Prostate gland (tissue), 2 donors: ENCODE measurements at regions not wholly inside any gene's neighbourhood (a gene's known extent, or its start where the extent isn't known, plus 50 kb on each side); places are given as distances from the start of the nearest gene placed in this dataset.

Experiments used
- POLR2A ChIP-seq: fragments of 450-650 bp; IDR thresholded peaks from one replicate; pipeline ENCODE4 v1.6.1; 2016; ENCODE audit warnings: antibody characterized with exemption, mild to moderate bottlenecking
- POLR2AphosphoS5 ChIP-seq: sonication (generic); formaldehyde crosslinking; IDR thresholded peaks from one replicate; pipeline ENCODE4 v1.6.1; 2017; ENCODE audit warnings: antibody characterized with exemption
- TF ChIP-seq, protein P1 (sequence below), 4 experiments: fragments of 200-600 bp in 2 of 4; fragments of 450-650 bp in 2 of 4; sonication (generic) in 2 of 4; IDR thresholded peaks; 1 replicate in 3 of 4; 2 replicates in 1 of 4; pipeline ENCODE4 v1.5.1; 2016 to 2019; ENCODE audit warnings: antibody characterized with exemption in 4 of 4, mild to moderate bottlenecking in 2 of 4, moderate library complexity in 2 of 4

DNA sequence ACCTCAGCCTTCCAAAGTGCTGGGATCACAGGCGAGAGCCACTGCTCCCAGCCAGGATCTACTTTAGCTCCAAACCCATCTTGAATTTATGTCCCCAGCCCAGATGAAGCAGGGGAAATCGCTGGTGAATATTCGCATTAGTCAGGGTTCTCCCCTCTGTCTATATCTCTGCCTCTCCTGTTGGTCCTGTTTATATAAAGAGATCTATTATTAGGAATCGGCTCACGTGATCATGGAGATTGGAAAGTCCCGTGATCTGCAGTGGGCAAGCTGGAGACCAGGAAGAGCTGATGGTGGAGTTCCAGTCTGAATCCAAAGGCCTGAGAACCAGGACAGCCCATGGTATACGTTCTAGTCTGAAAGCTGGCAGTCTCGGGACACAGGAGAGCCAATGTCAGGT lies 382.8 kb downstream of the SEC14L1 start:
- TF ChIP-seq, protein P1, sequence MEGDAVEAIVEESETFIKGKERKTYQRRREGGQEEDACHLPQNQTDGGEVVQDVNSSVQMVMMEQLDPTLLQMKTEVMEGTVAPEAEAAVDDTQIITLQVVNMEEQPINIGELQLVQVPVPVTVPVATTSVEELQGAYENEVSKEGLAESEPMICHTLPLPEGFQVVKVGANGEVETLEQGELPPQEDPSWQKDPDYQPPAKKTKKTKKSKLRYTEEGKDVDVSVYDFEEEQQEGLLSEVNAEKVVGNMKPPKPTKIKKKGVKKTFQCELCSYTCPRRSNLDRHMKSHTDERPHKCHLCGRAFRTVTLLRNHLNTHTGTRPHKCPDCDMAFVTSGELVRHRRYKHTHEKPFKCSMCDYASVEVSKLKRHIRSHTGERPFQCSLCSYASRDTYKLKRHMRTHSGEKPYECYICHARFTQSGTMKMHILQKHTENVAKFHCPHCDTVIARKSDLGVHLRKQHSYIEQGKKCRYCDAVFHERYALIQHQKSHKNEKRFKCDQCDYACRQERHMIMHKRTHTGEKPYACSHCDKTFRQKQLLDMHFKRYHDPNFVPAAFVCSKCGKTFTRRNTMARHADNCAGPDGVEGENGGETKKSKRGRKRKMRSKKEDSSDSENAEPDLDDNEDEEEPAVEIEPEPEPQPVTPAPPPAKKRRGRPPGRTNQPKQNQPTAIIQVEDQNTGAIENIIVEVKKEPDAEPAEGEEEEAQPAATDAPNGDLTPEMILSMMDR (IDR thresholded peaks at IDR 0.05), result no peak
- TF ChIP-seq POLR2A, result no peak
- no peak for TF ChIP-seq POLR2AphosphoS5
